HepG2 (cell line): ENCODE measurements at regions not wholly inside any gene's neighbourhood (a gene's known extent, or its start where the extent isn't known, plus 50 kb on each side); places are given as distances from the start of the nearest gene placed in this dataset.

Experiments used
- CTCF ChIP-seq: sonication (generic); formaldehyde crosslinking; IDR thresholded peaks from 2 replicates; pipeline ENCODE4 v1.5.0; 2020; ENCODE audit warnings: mild to moderate bottlenecking, missing genetic modification reagents, moderate library complexity
- EZH2 ChIP-seq: conservative IDR thresholded peaks from 2 replicates; pipeline ENCODE4 v1.6.1; 2012; ENCODE audit warnings: mild to moderate bottlenecking, low read depth, low read length, moderate library complexity
- GABPA ChIP-seq, 2 experiments: IDR thresholded peaks; 2 replicates each; pipeline ENCODE4 v1.6.1; 2011 to 2016; ENCODE audit warnings: low read depth in 2 of 2, low read length in 1 of 2, missing biosample characterization in 1 of 2, missing genetic modification characterization in 1 of 2
- KAT8 ChIP-seq: IDR thresholded peaks from 2 replicates; pipeline ENCODE4 v1.6.1; 2016; ENCODE audit warnings: missing genetic modification reagents, missing compliant biosample characterization
- KDM4B ChIP-seq: sonication (generic); formaldehyde crosslinking; IDR thresholded peaks from 2 replicates; pipeline ENCODE4 v1.4.0; 2020; ENCODE audit warnings: missing genetic modification reagents
- NFIC ChIP-seq: IDR thresholded peaks from 2 replicates; pipeline ENCODE4 v1.6.1; 2012; ENCODE audit warnings: mild to moderate bottlenecking, low read length, inconsistent platforms
- REST ChIP-seq, 2 experiments: IDR thresholded peaks; 2 replicates each; pipeline ENCODE4 v1.6.1; 2011 to 2012; ENCODE audit warnings: low read length in 2 of 2, borderline replicate concordance in 1 of 2, low read depth in 1 of 2, mild to moderate bottlenecking in 1 of 2, moderate library complexity in 1 of 2
- REXO4 ChIP-seq: sonication (generic); formaldehyde crosslinking; IDR thresholded peaks from 2 replicates; pipeline ENCODE4 v1.8.0; 2022; ENCODE audit warnings: missing genetic modification reagents, mild to moderate bottlenecking, borderline replicate concordance
- ZNF274 ChIP-seq: sonication (generic); formaldehyde crosslinking; IDR thresholded peaks from 2 replicates; pipeline ENCODE4 v1.5.1; 2020; ENCODE audit warnings: mild to moderate bottlenecking, missing genetic modification reagents
- ZNF776 ChIP-seq: sonication (generic); formaldehyde crosslinking; IDR thresholded peaks from 2 replicates; pipeline ENCODE4 v1.4.0; 2020; ENCODE audit warnings: mild to moderate bottlenecking, missing genetic modification reagents
- ZNF780A ChIP-seq: sonication (generic); formaldehyde crosslinking; IDR thresholded peaks from 2 replicates; pipeline ENCODE4 v1.8.0; 2022; ENCODE audit warnings: mild to moderate bottlenecking, missing genetic modification reagents, moderate library complexity

- no peak for TF ChIP-seq NFIC
- no peak for TF ChIP-seq KDM4B (CRISPR knock-in tag)
- TF ChIP-seq ZNF274 = no peak
- TF ChIP-seq EZH2 = no peak
- TF ChIP-seq REXO4 = no peak
- no peak for TF ChIP-seq ZNF776 (CRISPR knock-in tag)
- TF ChIP-seq CTCF (CRISPR knock-in tag) = no peak
- TF ChIP-seq KAT8 (CRISPR knock-in tag) = no peak
- no peak for TF ChIP-seq GABPA (IDR thresholded peaks at IDR 0.05; ENCODE audit: low read depth, low read length)
- no peak for TF ChIP-seq GABPA (CRISPR knock-in tag; IDR thresholded peaks at IDR 0.05; ENCODE audit: low read depth)
- TF ChIP-seq ZNF780A (CRISPR knock-in tag) = no peak
- no peak for TF ChIP-seq REST (IDR thresholded peaks at IDR 0.05; ENCODE audit: borderline replicate concordance in 1 of 2, low read depth in 1 of 2, low read length in 2 of 2)
These were observed 290.4 kb downstream of the RNF144A start for GRCh38 chr2:7207631-7208030.
